Astrocyte (in vitro differentiated cells and primary cell): ENCODE measurements at regions not wholly inside any gene's neighbourhood (a gene's known extent, or its start where the extent isn't known, plus 50 kb on each side); places are given as distances from the start of the nearest gene placed in this dataset.

ENCODE experiments used
- DNase-seq: peaks from one replicate; pipeline ENCODE4 v3.0.0-alpha.2; 2010; ENCODE audit warnings: low read depth
- FAIRE-seq: peaks from 2 replicates; lab custom pipeline; 2011; peaks lifted over from hg19 to GRCh38; lab: Jason Lieb, UNC
- H2AFZ ChIP-seq: 2 replicates; pipeline ENCODE4 v1.6.0; 2012; ENCODE audit warnings: low read depth, low read length, inconsistent platforms
- H3K27ac ChIP-seq: 2 replicates; pipeline ENCODE4 v1.5.1; 2011; ENCODE audit warnings: low read depth, low read length, inconsistent platforms
- H3K27me3 ChIP-seq: 2 replicates; pipeline ENCODE4 v1.6.0; 2011; ENCODE audit warnings: low read length, inconsistent platforms; ENCODE audit not compliant: insufficient read depth
- H3K36me3 ChIP-seq: 2 replicates; pipeline ENCODE4 v1.5.1; 2011; ENCODE audit warnings: low read length, inconsistent platforms; ENCODE audit not compliant: insufficient read depth
- H3K4me1 ChIP-seq: 2 replicates; pipeline ENCODE4 v1.5.1; 2011; ENCODE audit warnings: low read length, inconsistent platforms; ENCODE audit not compliant: insufficient read depth
- H3K4me2 ChIP-seq: 2 replicates; pipeline ENCODE4 v1.6.0; 2012; ENCODE audit warnings: low read length, inconsistent platforms
- H3K4me3 ChIP-seq: 2 replicates; pipeline ENCODE4 v1.5.1; 2011; ENCODE audit warnings: low read depth, mild to moderate bottlenecking, low read length, inconsistent platforms; ENCODE audit not compliant: insufficient read depth
- H3K79me2 ChIP-seq: 2 replicates; pipeline ENCODE4 v1.6.0; 2012; ENCODE audit warnings: mild to moderate bottlenecking, low read length, inconsistent platforms; ENCODE audit not compliant: insufficient read depth
- H3K9ac ChIP-seq: 2 replicates; pipeline ENCODE4 v1.6.0; 2012; ENCODE audit warnings: mild to moderate bottlenecking, low read length, inconsistent platforms
- H3K9me3 ChIP-seq: 2 replicates; pipeline ENCODE4 v1.5.1; 2012; ENCODE audit warnings: low read depth, mild to moderate bottlenecking, low read length, inconsistent platforms; ENCODE audit not compliant: insufficient read depth
- H4K20me1 ChIP-seq: 2 replicates; pipeline ENCODE4 v1.6.0; 2012; ENCODE audit warnings: low read length, inconsistent platforms; ENCODE audit not compliant: insufficient read depth
- H3K27ac Mint-ChIP-seq: one replicate; pipeline ENCODE4 v1.8.0; 2021; ENCODE audit warnings: mild to moderate bottlenecking, mixed read lengths; ENCODE audit not compliant: unreplicated experiment
- H3K27me3 Mint-ChIP-seq: one replicate; pipeline ENCODE4 v1.8.0; 2021; ENCODE audit warnings: low read depth, mixed read lengths; ENCODE audit not compliant: unreplicated experiment
- H3K36me3 Mint-ChIP-seq: one replicate; pipeline ENCODE4 v1.8.0; 2021; ENCODE audit warnings: low read depth, mixed read lengths; ENCODE audit not compliant: unreplicated experiment
- H3K4me1 Mint-ChIP-seq: one replicate; pipeline ENCODE4 v1.8.0; 2021; ENCODE audit warnings: low read depth, mixed read lengths; ENCODE audit not compliant: unreplicated experiment
- H3K4me3 Mint-ChIP-seq: one replicate; pipeline ENCODE4 v1.8.0; 2021; ENCODE audit warnings: mild to moderate bottlenecking, moderate library complexity, mixed read lengths; ENCODE audit not compliant: unreplicated experiment
- H3K9me3 Mint-ChIP-seq: one replicate; pipeline ENCODE4 v1.8.0; 2021; ENCODE audit warnings: mild to moderate bottlenecking, mixed read lengths; ENCODE audit not compliant: unreplicated experiment
- EZH2 ChIP-seq: IDR thresholded peaks from 2 replicates; pipeline ENCODE4 v1.6.1; 2012; ENCODE audit warnings: mild to moderate bottlenecking, low read length, inconsistent platforms; ENCODE audit not compliant: insufficient read depth
- TF ChIP-seq, protein P1 (sequence below): IDR thresholded peaks from 2 replicates; pipeline ENCODE4 v1.5.1; 2011; ENCODE audit warnings: low read depth, mild to moderate bottlenecking, inconsistent platforms, low read length, moderate library complexity; ENCODE audit not compliant: insufficient read depth

DNA sequence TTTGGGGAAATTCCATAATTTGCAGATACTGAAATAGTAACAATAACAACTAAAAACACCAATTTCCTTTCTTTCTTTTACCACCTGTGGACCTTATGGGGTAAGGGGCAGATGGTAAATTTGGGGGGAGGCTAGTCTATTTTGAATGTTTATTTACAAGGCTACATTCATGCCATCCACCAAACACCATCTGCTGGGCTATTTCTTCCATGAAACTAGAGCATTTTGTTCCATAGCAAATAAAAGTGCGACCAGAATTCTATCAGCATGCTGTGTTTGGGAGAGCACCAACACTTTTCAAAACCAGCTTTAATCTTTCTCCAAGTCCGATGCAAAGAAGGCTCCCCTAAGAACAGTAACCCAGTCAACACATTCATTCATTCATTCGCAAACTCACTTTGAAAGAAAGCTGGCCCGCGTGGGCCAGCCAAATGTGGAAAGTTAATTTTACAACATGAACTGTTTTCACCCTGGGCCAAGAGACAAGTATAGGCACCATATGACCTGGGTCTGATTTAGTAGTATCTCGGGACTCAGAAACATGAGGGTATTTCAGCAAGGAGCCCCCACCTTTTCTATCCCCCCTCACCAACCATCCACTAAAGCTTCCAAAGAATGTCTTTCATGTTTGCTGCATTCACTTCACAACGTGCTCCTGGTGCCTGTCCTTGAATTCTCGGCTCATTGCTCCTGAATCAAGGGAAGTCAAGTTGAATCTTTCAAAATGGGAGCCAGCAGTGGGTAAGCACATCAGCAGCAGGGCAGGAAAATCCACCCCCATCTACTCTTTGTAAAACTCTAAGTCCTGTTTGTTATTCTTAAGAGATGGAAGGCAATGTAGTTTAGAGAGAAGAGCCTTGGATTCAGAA is 210.6 kb downstream of the C1D start:
- no peak overlapping the region for H3K4me3 Mint-ChIP-seq
- H3K9me3 Mint-ChIP-seq, result no peaks in the 10 kb centered on the region
- H3K27me3 Mint-ChIP-seq, result peaks cover 22% of the 10 kb centered on the region

DNA sequence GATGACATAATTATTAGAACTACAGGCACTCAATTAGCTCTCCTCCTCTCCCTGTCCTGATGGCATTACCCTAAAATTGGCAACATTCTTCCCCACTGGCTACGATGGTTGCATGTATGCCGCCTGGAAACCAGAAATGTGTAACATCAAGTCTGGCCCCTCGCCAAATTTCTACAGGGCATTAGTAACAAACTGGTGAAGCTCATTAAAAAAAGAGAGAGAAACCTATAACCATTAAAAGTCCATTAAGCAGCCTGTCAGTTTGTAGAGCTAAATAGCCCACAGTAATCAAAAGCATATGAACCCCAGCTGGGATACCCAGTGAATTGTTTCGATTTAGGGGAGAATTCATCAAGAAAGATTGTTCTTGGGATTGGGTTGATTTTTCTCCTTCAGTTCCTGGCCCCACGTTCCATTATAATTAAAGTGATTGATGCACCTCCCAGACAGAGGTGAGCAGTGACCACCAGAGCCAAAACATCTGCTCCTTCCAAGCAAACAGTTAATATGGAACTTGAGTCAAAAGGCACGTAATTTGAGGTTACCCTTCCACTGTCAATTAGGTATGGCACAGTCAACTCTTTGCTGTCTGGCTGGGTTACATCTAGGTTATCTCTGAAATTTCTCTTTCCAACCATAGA is 208.6 kb downstream of the C1D start:
- Histone ChIP-seq H4K20me1 (no peaks in the 10 kb centered on the region), H3K9me3 (no peaks in the 10 kb centered on the region), H3K79me2 (no peaks in the 10 kb centered on the region), H3K27ac (no peak overlapping the region), H3K36me3 (no peaks in the 10 kb centered on the region), H2AFZ (no peak overlapping the region), H3K4me2 (no peak overlapping the region), H3K27me3 (no peaks in the 10 kb centered on the region), H3K4me3 (no peak overlapping the region), H3K4me1 (no peaks in the 10 kb centered on the region), H3K9ac (no peak overlapping the region)
- H3K27me3 Mint-ChIP-seq, result peaks cover 22% of the 10 kb centered on the region
- H3K4me1 Mint-ChIP-seq, result no peaks in the 10 kb centered on the region
- no peak overlapping the region for H3K4me3 Mint-ChIP-seq
- FAIRE-seq (no peak), DNase-seq (no peak)
- no peaks in the 10 kb centered on the region for H3K36me3 Mint-ChIP-seq
- no peak overlapping the region for H3K27ac Mint-ChIP-seq
- TF ChIP-seq, protein P1, sequence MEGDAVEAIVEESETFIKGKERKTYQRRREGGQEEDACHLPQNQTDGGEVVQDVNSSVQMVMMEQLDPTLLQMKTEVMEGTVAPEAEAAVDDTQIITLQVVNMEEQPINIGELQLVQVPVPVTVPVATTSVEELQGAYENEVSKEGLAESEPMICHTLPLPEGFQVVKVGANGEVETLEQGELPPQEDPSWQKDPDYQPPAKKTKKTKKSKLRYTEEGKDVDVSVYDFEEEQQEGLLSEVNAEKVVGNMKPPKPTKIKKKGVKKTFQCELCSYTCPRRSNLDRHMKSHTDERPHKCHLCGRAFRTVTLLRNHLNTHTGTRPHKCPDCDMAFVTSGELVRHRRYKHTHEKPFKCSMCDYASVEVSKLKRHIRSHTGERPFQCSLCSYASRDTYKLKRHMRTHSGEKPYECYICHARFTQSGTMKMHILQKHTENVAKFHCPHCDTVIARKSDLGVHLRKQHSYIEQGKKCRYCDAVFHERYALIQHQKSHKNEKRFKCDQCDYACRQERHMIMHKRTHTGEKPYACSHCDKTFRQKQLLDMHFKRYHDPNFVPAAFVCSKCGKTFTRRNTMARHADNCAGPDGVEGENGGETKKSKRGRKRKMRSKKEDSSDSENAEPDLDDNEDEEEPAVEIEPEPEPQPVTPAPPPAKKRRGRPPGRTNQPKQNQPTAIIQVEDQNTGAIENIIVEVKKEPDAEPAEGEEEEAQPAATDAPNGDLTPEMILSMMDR, result no peak
- no peak for TF ChIP-seq EZH2
- H3K9me3 Mint-ChIP-seq, result no peaks in the 10 kb centered on the region

More for the DNA sequence above, 210.6 kb downstream of the C1D start:
- Histone ChIP-seq H3K79me2 (no peaks in the 10 kb centered on the region), H3K36me3 (no peaks in the 10 kb centered on the region), H3K9ac (no peak overlapping the region), H3K4me3 (no peak overlapping the region), H3K4me2 (no peak overlapping the region), H3K27ac (no peak overlapping the region), H3K27me3 (no peaks in the 10 kb centered on the region), H2AFZ (no peak overlapping the region), H3K9me3 (no peaks in the 10 kb centered on the region), H4K20me1 (no peaks in the 10 kb centered on the region), H3K4me1 (no peaks in the 10 kb centered on the region)
- Mint-ChIP-seq H3K4me1 (no peaks in the 10 kb centered on the region), H3K36me3 (no peaks in the 10 kb centered on the region), H3K27ac (no peak overlapping the region)
- FAIRE-seq (no peak), DNase-seq (no peak)
- TF ChIP-seq, protein P1, result no peak
- TF ChIP-seq EZH2, result no peak
